H54 (cell line): ENCODE measurements at regions not wholly inside any gene's neighbourhood (a gene's known extent, or its start where the extent isn't known, plus 50 kb on each side); places are given as distances from the start of the nearest gene placed in this dataset.
"Not testable (repeated sequence)": the region's sequence is repeated elsewhere in the genome, so short reads cannot be mapped to it uniquely, and the experiment has no call there.

Experiments
- DNase-seq: peaks from one replicate; pipeline ENCODE4 v3.0.0; 2011; ENCODE audit warnings: low spot score, mixed read lengths; ENCODE audit not compliant: insufficient read length
- FAIRE-seq: peaks from 3 replicates; lab custom pipeline; 2011; peaks lifted over from hg19 to GRCh38; lab: Jason Lieb, UNC
- POLR2A ChIP-seq: IDR thresholded peaks from 2 replicates; pipeline ENCODE4 v1.6.1; 2011; ENCODE audit warnings: low read depth, mild to moderate bottlenecking, low read length

- DNase-seq (no peak), FAIRE-seq (no peak)
- TF ChIP-seq POLR2A: no peak
These were observed 1471.6 kb upstream of the ADGRL3 start for GRCh38 chr4:59728496-59728895.

- no peak for DNase-seq
- TF ChIP-seq POLR2A: no peak
- FAIRE-seq: no peak
These were observed 1470.8 kb upstream of the ADGRL3 start for GRCh38 chr4:59729321-59729720.

GRCh38 chr4:59748433-59748832 is 1451.7 kb upstream of the ADGRL3 start:
- FAIRE-seq: no peak
- TF ChIP-seq POLR2A: no peak
- no peak for DNase-seq

- no peak for TF ChIP-seq POLR2A
- no peak for FAIRE-seq
- no peak for DNase-seq
These were observed 1440.9 kb upstream of the ADGRL3 start for GRCh38 chr4:59759082-59759825.

- no peak for TF ChIP-seq POLR2A
- no peak for DNase-seq
- no peak for FAIRE-seq
These were observed 1437.8 kb upstream of the ADGRL3 start for GRCh38 chr4:59762344-59762743.

GRCh38 chr4:59770601-59771264 is 1429.4 kb upstream of the ADGRL3 start:
- no peak for TF ChIP-seq POLR2A
- DNase-seq (no peak), FAIRE-seq (no peak)

- TF ChIP-seq POLR2A: no peak
- DNase-seq: no peak
- no peak for FAIRE-seq
These were observed 1427.4 kb upstream of the ADGRL3 start for GRCh38 chr4:59772641-59773139.

- FAIRE-seq, DNase-seq: not testable (repeated sequence)
These were observed 1419.9 kb upstream of the ADGRL3 start for GRCh38 chr4:59780271-59780670.

GRCh38 chr4:59805176-59805575 is 1395.0 kb upstream of the ADGRL3 start:
- FAIRE-seq (no peak), DNase-seq (no peak)
- no peak for TF ChIP-seq POLR2A

GRCh38 chr4:59814402-59815010 is 1385.6 kb upstream of the ADGRL3 start:
- DNase-seq (no peak), FAIRE-seq (no peak)
- TF ChIP-seq POLR2A: no peak

GRCh38 chr4:59818656-59819055 is 1381.5 kb upstream of the ADGRL3 start:
- no peak for DNase-seq
- TF ChIP-seq POLR2A: no peak
- FAIRE-seq: no peak

- DNase-seq (no peak), FAIRE-seq (no peak)
- no peak for TF ChIP-seq POLR2A
These were observed 1376.8 kb upstream of the ADGRL3 start for GRCh38 chr4:59823311-59823710.

- FAIRE-seq: no peak
- TF ChIP-seq POLR2A: no peak
These were observed 1375.0 kb upstream of the ADGRL3 start for GRCh38 chr4:59825104-59825503.

GRCh38 chr4:59831746-59832145 is 1368.4 kb upstream of the ADGRL3 start:
- TF ChIP-seq POLR2A: no peak
- DNase-seq (no peak), FAIRE-seq (no peak)

More at GRCh38 chr4:59825104-59825503, 1375.0 kb upstream of the ADGRL3 start:
- DNase-seq: no peak
